ENCODE measurements at regions not wholly inside any gene's neighbourhood (a gene's known extent, or its start where the extent isn't known, plus 50 kb on each side); places are given as distances from the start of the nearest gene placed in this dataset.

DNA sequence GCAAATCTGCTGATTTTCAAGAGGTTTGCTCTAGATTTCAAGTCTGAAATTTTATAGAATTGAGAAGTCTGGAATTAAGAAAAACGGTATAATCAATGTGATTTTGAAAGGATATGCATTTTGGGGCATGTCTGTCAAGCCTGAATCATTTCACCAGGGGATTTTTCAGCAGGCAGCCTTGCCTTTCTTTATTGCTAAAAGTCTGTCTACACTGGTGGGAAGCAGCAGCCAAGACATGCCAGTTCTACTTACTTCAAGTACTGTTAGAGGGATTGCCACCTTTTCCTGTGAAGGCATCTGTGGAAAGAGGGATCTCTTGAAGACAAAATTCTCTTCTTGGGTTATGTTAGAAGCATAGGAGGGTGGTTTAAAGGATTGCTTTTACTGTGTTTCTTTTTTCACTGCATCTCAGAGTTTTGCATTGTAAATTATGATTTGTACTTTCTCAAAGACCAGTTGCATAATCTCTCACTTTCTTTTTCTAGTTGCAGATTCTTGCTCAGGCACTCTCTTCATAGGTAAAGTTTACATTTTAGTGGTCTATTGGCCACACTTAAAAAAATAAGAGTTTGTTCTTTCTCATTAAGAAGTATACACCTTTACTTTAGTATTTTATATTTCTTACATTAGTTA lies 837.0 kb downstream of the GALC start:
- TF ChIP-seq CTCF (IDR thresholded peaks at IDR 0.05): no peak
- no peaks in the 10 kb centered on the region for H3K4me1 Mint-ChIP-seq (ENCODE audit: low read depth)
- DNase-seq: no peak
- H3K36me3 Mint-ChIP-seq (ENCODE audit: low read depth): peaks cover 5% of the 10 kb centered on the region; the same call in 1 of the 2 replicates
- H3K27me3 Mint-ChIP-seq (ENCODE audit: insufficient read depth): no peaks in the 10 kb centered on the region
- no peak overlapping the region for H3K27ac Mint-ChIP-seq
- H3K4me3 Mint-ChIP-seq: no peak overlapping the region
- H3K9me3 Mint-ChIP-seq: peaks cover 54% of the 10 kb centered on the region

DNA sequence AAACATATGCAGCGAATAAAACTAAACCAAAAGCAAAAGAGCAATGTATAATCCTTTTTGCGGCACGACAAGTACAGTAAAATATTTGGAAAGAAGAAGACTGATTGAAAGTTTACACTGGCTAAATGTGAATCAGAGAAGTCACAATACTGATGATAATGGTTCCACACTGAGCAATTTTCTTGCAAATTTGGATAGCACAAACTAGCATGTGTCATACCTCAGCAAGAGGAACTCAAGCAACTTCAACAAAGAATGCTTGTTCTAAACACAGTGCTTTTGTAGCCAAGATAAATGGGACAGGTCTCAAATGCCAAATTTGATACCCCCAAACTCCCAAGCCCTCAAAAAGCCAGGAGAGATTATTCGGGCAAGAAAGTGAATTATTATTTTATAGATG lies 839.1 kb downstream of the GALC start:
- Mint-ChIP-seq H3K4me1 (ENCODE audit: low read depth) (no peaks in the 10 kb centered on the region), H3K27me3 (ENCODE audit: insufficient read depth) (no peaks in the 10 kb centered on the region), H3K4me3 (no peak overlapping the region), H3K9me3 (peaks cover 60% of the 10 kb centered on the region), H3K36me3 (ENCODE audit: low read depth) (no peaks in the 10 kb centered on the region), H3K27ac (no peak overlapping the region)
- no peak for TF ChIP-seq CTCF (IDR thresholded peaks at IDR 0.05)
- no peak for DNase-seq

DNA sequence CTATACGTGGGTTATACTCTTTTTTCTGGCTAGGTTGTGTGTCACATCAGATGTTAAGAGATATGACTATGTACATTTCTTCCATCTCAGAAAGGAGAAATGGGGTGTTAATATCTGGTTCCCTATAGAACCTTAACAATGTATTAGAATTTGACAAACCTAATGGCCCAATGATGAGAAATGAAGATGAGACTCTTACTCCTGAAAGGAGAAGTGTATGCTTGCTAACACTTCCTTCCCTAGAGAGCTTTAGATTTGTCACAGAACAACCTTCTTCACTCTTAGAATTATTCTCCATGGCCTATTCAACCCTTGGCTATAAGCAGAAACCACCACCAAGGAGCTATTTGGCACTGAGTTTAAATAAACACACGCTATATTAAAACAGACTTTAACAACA lies 839.6 kb downstream of the GALC start:
- no peak for DNase-seq
- Mint-ChIP-seq H3K36me3 (ENCODE audit: low read depth) (no peaks in the 10 kb centered on the region), H3K27ac (no peak overlapping the region), H3K9me3 (peaks cover 55% of the 10 kb centered on the region), H3K4me1 (ENCODE audit: low read depth) (no peaks in the 10 kb centered on the region), H3K4me3 (no peak overlapping the region), H3K27me3 (ENCODE audit: insufficient read depth) (no peaks in the 10 kb centered on the region)
- TF ChIP-seq CTCF (IDR thresholded peaks at IDR 0.05): no peak

- Mint-ChIP-seq H3K36me3 (ENCODE audit: low read depth) (no peaks in the 10 kb centered on the region), H3K4me1 (ENCODE audit: low read depth) (no peaks in the 10 kb centered on the region), H3K27me3 (ENCODE audit: insufficient read depth) (no peaks in the 10 kb centered on the region), H3K4me3 (no peak overlapping the region), H3K27ac (no peak overlapping the region), H3K9me3 (peaks cover 51% of the 10 kb centered on the region)
- DNase-seq: no peak
- no peak for TF ChIP-seq CTCF (IDR thresholded peaks at IDR 0.05)
Observed at GRCh38 chr14:87152693-87153092, 840.3 kb downstream of the GALC start.

- no peak for DNase-seq
- H3K27me3 Mint-ChIP-seq (ENCODE audit: insufficient read depth): no peaks in the 10 kb centered on the region
- peaks cover 51% of the 10 kb centered on the region for H3K9me3 Mint-ChIP-seq
- TF ChIP-seq CTCF (IDR thresholded peaks at IDR 0.05): no peak
- H3K4me3 Mint-ChIP-seq: no peak overlapping the region
- H3K36me3 Mint-ChIP-seq (ENCODE audit: low read depth): no peaks in the 10 kb centered on the region
- H3K27ac Mint-ChIP-seq: no peak overlapping the region
- H3K4me1 Mint-ChIP-seq (ENCODE audit: low read depth): no peaks in the 10 kb centered on the region
Observed at GRCh38 chr14:87149583-87150354, 843.2 kb downstream of the GALC start.
